ENCODE measurements at regions not wholly inside any gene's neighbourhood (a gene's known extent, or its start where the extent isn't known, plus 50 kb on each side); places are given as distances from the start of the nearest gene placed in this dataset.

- no peak for TF ChIP-seq POLR2A (IDR thresholded peaks at IDR 0.05)
- TF ChIP-seq CTCF (IDR thresholded peaks at IDR 0.05), result no peak
Observed at GRCh38 chr18:53747210-53747609, 477.3 kb downstream of the MBD2 start.

All from lower leg skin (tissue), 3 donors.